Amygdala (tissue), 56 donors: ENCODE measurements at regions not wholly inside any gene's neighbourhood (a gene's known extent, or its start where the extent isn't known, plus 50 kb on each side); places are given as distances from the start of the nearest gene placed in this dataset.
"Not testable (repeated sequence)": the region's sequence is repeated elsewhere in the genome, so short reads cannot be mapped to it uniquely, and the experiment has no call there.

Experiments
- DNase-seq, 56 donors: peaks; one replicate each; lab custom pipeline; 2025; lab: John Stamatoyannopoulos, UW

GRCh38 chr5:93682471-93683404, 58.7 kb downstream of the POU5F2 start:
- not testable (repeated sequence) for DNase-seq

GRCh38 chr5:93681432-93681831, 60.0 kb downstream of the POU5F2 start:
- no peak for DNase-seq

- DNase-seq, result peak in 7 of 56 donors; percentile 1 to 26 (median 3)
These were observed 64.0 kb downstream of the POU5F2 start for GRCh38 chr5:93677359-93677891.

- peak in 1 of 56 donors; percentile 3 for DNase-seq
These were observed 64.7 kb downstream of the POU5F2 start for GRCh38 chr5:93676704-93677103.

GRCh38 chr5:93675460-93676450, 65.6 kb downstream of the POU5F2 start:
- no peak for DNase-seq

- no peak for DNase-seq
These were observed 66.4 kb downstream of the POU5F2 start for GRCh38 chr5:93674866-93675459.

GRCh38 chr5:93674138-93674537, 67.3 kb downstream of the POU5F2 start:
- no peak for DNase-seq

GRCh38 chr5:93673316-93673954, 68.0 kb downstream of the POU5F2 start:
- no peak for DNase-seq

GRCh38 chr5:93665648-93666047, 75.8 kb downstream of the POU5F2 start:
- DNase-seq, result no peak

GRCh38 chr5:93660677-93661076, 77.7 kb downstream of the NR2F1 start:
- no peak for DNase-seq

- no peak for DNase-seq
These were observed 75.0 kb downstream of the NR2F1 start for GRCh38 chr5:93658044-93658443.

- no peak for DNase-seq
These were observed 71.7 kb downstream of the NR2F1 start for GRCh38 chr5:93654676-93655075.

GRCh38 chr5:93653716-93654115, 70.7 kb downstream of the NR2F1 start:
- no peak for DNase-seq

- no peak for DNase-seq
These were observed 66.3 kb downstream of the NR2F1 start for GRCh38 chr5:93649234-93649900.

GRCh38 chr5:93644760-93645159, 61.7 kb downstream of the NR2F1 start:
- no peak for DNase-seq
